ENCODE measurements at regions not wholly inside any gene's neighbourhood (a gene's known extent, or its start where the extent isn't known, plus 50 kb on each side); places are given as distances from the start of the nearest gene placed in this dataset.

GRCh38 chr3:144930431-144930830 is 958.8 kb downstream of the DIPK2A start:
- Mint-ChIP-seq H3K4me3 (no peak overlapping the region), H3K4me1 (no peaks in the 10 kb centered on the region), H3K9me3 (peaks cover 9% of the 10 kb centered on the region), H3K27ac (no peak overlapping the region), H3K36me3 (ENCODE audit: low read depth) (no peaks in the 10 kb centered on the region), H3K27me3 (ENCODE audit: insufficient read depth) (no peaks in the 10 kb centered on the region)
- no peak for TF ChIP-seq CTCF (conservative IDR thresholded peaks at IDR 0.05)
- H3K4me1 ChIP-seq (ENCODE audit: control insufficient read depth, insufficient read depth, low read length) = no peaks in the 10 kb centered on the region
- no peaks in the 10 kb centered on the region for H3K36me3 ChIP-seq (ENCODE audit: control insufficient read depth, insufficient read depth, low read length)
- H3K9ac ChIP-seq (ENCODE audit: extremely low read depth, low read length, poor library complexity, severe bottlenecking) = no peak overlapping the region
- no peaks in the 10 kb centered on the region for H3K27me3 ChIP-seq (ENCODE audit: control insufficient read depth, insufficient read depth, low read length, poor library complexity, severe bottlenecking)
- no peak overlapping the region for H3K27ac ChIP-seq (ENCODE audit: low read depth, low read length)
- DNase-seq = no peak
- WGBS, 2 experiments (ENCODE audit: insufficient coverage in 1 of 2, insufficient read length in 1 of 2) = 84% methylated on average over 2 of the region's 2 CpGs; no CpG with 5 or more reads in 1 of the 2 experiments
- H3K9me3 ChIP-seq (ENCODE audit: control insufficient read depth, low read length) = peaks cover 13% of the 10 kb centered on the region
- H3K4me3 ChIP-seq (ENCODE audit: low read length) = no peak overlapping the region

GRCh38 chr3:144931590-144931989 is 960.0 kb downstream of the DIPK2A start:
- Mint-ChIP-seq H3K27me3 (ENCODE audit: insufficient read depth) (no peaks in the 10 kb centered on the region), H3K9me3 (peaks cover 19% of the 10 kb centered on the region), H3K4me1 (no peaks in the 10 kb centered on the region), H3K36me3 (ENCODE audit: low read depth) (no peaks in the 10 kb centered on the region), H3K4me3 (no peak overlapping the region), H3K27ac (no peak overlapping the region)
- peaks cover 22% of the 10 kb centered on the region for H3K9me3 ChIP-seq (ENCODE audit: control insufficient read depth, low read length)
- no peak overlapping the region for H3K27ac ChIP-seq (ENCODE audit: low read depth, low read length)
- H3K9ac ChIP-seq (ENCODE audit: extremely low read depth, low read length, poor library complexity, severe bottlenecking) = no peak overlapping the region
- no peaks in the 10 kb centered on the region for H3K36me3 ChIP-seq (ENCODE audit: control insufficient read depth, insufficient read depth, low read length)
- no peak for TF ChIP-seq CTCF (conservative IDR thresholded peaks at IDR 0.05)
- no peaks in the 10 kb centered on the region for H3K27me3 ChIP-seq (ENCODE audit: control insufficient read depth, insufficient read depth, low read length, poor library complexity, severe bottlenecking)
- no peak overlapping the region for H3K4me3 ChIP-seq (ENCODE audit: low read length)
- 88 to 100% methylated on average over 1 of the region's 1 CpG for WGBS, 2 experiments (ENCODE audit: insufficient coverage in 1 of 2, insufficient read length in 1 of 2)
- H3K4me1 ChIP-seq (ENCODE audit: control insufficient read depth, insufficient read depth, low read length) = no peaks in the 10 kb centered on the region
- no peak for DNase-seq

DNA sequence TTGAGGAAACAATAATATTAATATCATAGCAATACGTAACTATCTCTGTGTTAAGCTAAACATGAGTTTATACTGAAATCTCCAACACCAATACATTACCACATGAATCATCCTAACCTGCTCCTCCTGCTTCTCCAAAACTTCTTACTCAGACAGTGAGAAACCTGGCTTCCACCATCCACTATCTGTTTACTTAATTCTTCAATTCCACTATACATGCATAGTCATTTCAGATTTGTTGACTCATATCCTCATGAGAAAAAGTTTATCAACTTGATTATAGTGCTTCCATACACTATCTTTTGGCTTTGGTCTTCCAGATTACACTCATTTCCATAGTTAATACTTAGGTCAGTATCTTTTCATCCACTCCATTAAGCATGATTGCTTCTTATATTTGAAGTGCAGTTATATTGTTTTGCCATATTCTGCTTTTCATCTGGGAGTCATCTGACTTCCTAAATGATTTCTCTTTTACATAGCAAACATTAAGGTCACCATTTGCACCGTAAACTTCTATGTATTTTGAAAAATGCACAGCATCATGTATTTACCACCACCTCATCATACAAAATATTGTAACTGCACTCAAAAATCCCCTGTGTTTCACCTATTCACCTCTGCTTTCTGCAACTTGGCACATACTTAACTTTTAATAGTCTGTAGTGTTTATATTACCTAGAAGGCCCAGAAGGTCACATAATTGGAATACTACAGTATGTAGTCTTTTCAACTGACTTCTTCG is 970.6 kb downstream of the DIPK2A start:
- peaks cover 8% of the 10 kb centered on the region for H3K9me3 ChIP-seq (ENCODE audit: control insufficient read depth, low read length)
- Mint-ChIP-seq H3K9me3 (peaks cover 5% of the 10 kb centered on the region), H3K4me3 (no peak overlapping the region), H3K27me3 (ENCODE audit: insufficient read depth) (no peaks in the 10 kb centered on the region), H3K4me1 (peaks cover 2% of the 10 kb centered on the region), H3K27ac (no peak overlapping the region), H3K36me3 (ENCODE audit: low read depth) (no peaks in the 10 kb centered on the region)
- DNase-seq = no peak
- WGBS, 2 experiments (ENCODE audit: insufficient coverage in 1 of 2, insufficient read length in 1 of 2) = 13 to 63% methylated on average over 1 to 3 of the region's 3 CpGs
- no peak for TF ChIP-seq CTCF (conservative IDR thresholded peaks at IDR 0.05)
- H3K4me1 ChIP-seq (ENCODE audit: control insufficient read depth, insufficient read depth, low read length) = no peaks in the 10 kb centered on the region
- H3K36me3 ChIP-seq (ENCODE audit: control insufficient read depth, insufficient read depth, low read length) = no peaks in the 10 kb centered on the region
- no peaks in the 10 kb centered on the region for H3K27me3 ChIP-seq (ENCODE audit: control insufficient read depth, insufficient read depth, low read length, poor library complexity, severe bottlenecking)
- H3K4me3 ChIP-seq (ENCODE audit: low read length) = no peak overlapping the region
- H3K9ac ChIP-seq (ENCODE audit: extremely low read depth, low read length, poor library complexity, severe bottlenecking) = no peak overlapping the region
- no peak overlapping the region for H3K27ac ChIP-seq (ENCODE audit: low read depth, low read length)
